Neuronal stem cell (in vitro differentiated cells): ENCODE measurements at regions not wholly inside any gene's neighbourhood (a gene's known extent, or its start where the extent isn't known, plus 50 kb on each side); places are given as distances from the start of the nearest gene placed in this dataset.

Experiments used
- DNase-seq: peaks from one replicate; pipeline ENCODE4 v3.0.0-alpha.2; 2013; ENCODE audit warnings: low spot score
- H2AFZ ChIP-seq: one replicate; pipeline ENCODE4 v1.6.1; 2013; ENCODE audit warnings: mild to moderate bottlenecking, low read length, inconsistent platforms
- H2AK5ac ChIP-seq: 2 replicates; pipeline ENCODE4 v1.6.1; 2013; ENCODE audit warnings: low read depth, mild to moderate bottlenecking, inconsistent platforms, low read length, moderate library complexity, mixed read lengths
- H2BK120ac ChIP-seq: 2 replicates; pipeline ENCODE4 v1.6.1; 2013; ENCODE audit warnings: low read depth, mild to moderate bottlenecking, inconsistent platforms, low read length, moderate library complexity, mixed read lengths
- H2BK12ac ChIP-seq: one replicate; pipeline ENCODE4 v1.6.1; 2013; ENCODE audit warnings: low read length, inconsistent platforms
- H2BK15ac ChIP-seq: 2 replicates; pipeline ENCODE4 v1.6.1; 2013; ENCODE audit warnings: mild to moderate bottlenecking, low read length, inconsistent platforms, mixed read lengths
- H2BK5ac ChIP-seq: one replicate; pipeline ENCODE4 v1.6.1; 2013; ENCODE audit warnings: inconsistent platforms, mild to moderate bottlenecking, low read length, moderate library complexity
- H3K14ac ChIP-seq: one replicate; pipeline ENCODE4 v1.6.1; 2013; ENCODE audit warnings: low read length, inconsistent platforms
- H3K18ac ChIP-seq: 2 replicates; pipeline ENCODE4 v1.6.1; 2013; ENCODE audit warnings: low read length, inconsistent platforms
- H3K23ac ChIP-seq: 2 replicates; pipeline ENCODE4 v1.6.1; 2013; ENCODE audit warnings: low read depth, mild to moderate bottlenecking, mixed read lengths, low read length, inconsistent platforms; ENCODE audit not compliant: poor library complexity
- H3K27ac ChIP-seq: replicated peaks from 3 replicates; pipeline ENCODE4 v1.5.1; 2013; ENCODE audit warnings: low read length, inconsistent platforms
- H3K27me3 ChIP-seq, 3 experiments: 2 replicates each; pipeline ENCODE4 v1.6.1; 2013; ENCODE audit warnings: low read length in 3 of 3, mild to moderate bottlenecking in 2 of 3, inconsistent platforms in 1 of 3, low read depth in 1 of 3, mixed read lengths in 1 of 3, moderate library complexity in 1 of 3; ENCODE audit not compliant: control insufficient read depth in 3 of 3, insufficient read depth in 3 of 3
- H3K36me3 ChIP-seq, 2 donors: replicated peaks in 1 of 2; 2 replicates each; pipeline ENCODE4 v1.6.1; 2013; ENCODE audit warnings: low read length in 2 of 2; ENCODE audit not compliant: control insufficient read depth in 2 of 2, insufficient read depth in 2 of 2
- H3K4ac ChIP-seq: 2 replicates; pipeline ENCODE4 v1.6.1; 2013; ENCODE audit warnings: inconsistent platforms, mild to moderate bottlenecking, low read length, moderate library complexity
- H3K4me1 ChIP-seq, 2 donors: 1 replicate in 1 of 2; 2 replicates in 1 of 2; pipeline ENCODE4 v1.6.1; 2013; ENCODE audit warnings: low read length in 2 of 2, low read depth in 1 of 2; ENCODE audit not compliant: control insufficient read depth in 2 of 2, insufficient read depth in 1 of 2
- H3K4me2 ChIP-seq: one replicate; pipeline ENCODE4 v1.6.1; 2013; ENCODE audit warnings: mild to moderate bottlenecking, low read length, inconsistent platforms; ENCODE audit not compliant: insufficient read depth, poor library complexity, severe bottlenecking
- H3K4me3 ChIP-seq, 2 donors: 2 replicates each; pipeline ENCODE4 v1.5.1; 2013; ENCODE audit warnings: low read length in 2 of 2, mild to moderate bottlenecking in 2 of 2, inconsistent platforms in 1 of 2, moderate library complexity in 1 of 2
- H3K79me1 ChIP-seq: one replicate; pipeline ENCODE4 v1.6.1; 2013; ENCODE audit warnings: low read depth, mild to moderate bottlenecking, inconsistent platforms, low read length, moderate library complexity
- H3K9ac ChIP-seq: one replicate; pipeline ENCODE4 v1.6.1; 2013; ENCODE audit warnings: mild to moderate bottlenecking, low read depth, low read length, inconsistent platforms; ENCODE audit not compliant: poor library complexity
- H3K9me3 ChIP-seq, 2 donors: replicated peaks in 1 of 2; 2 replicates each; pipeline versions ENCODE3 to v1.6.1; 2013; ENCODE audit warnings: low read length in 2 of 2, mild to moderate bottlenecking in 2 of 2, inconsistent platforms in 1 of 2, low read depth in 1 of 2, mixed read lengths in 1 of 2, moderate library complexity in 1 of 2; ENCODE audit not compliant: control insufficient read depth in 2 of 2, insufficient read depth in 1 of 2
- H4K8ac ChIP-seq: one replicate; pipeline ENCODE4 v1.6.1; 2013; ENCODE audit warnings: low read depth, mild to moderate bottlenecking, inconsistent platforms, low read length, moderate library complexity
- H4K91ac ChIP-seq: one replicate; pipeline ENCODE4 v1.6.1; 2013; ENCODE audit warnings: low read length, low read depth, mild to moderate bottlenecking, inconsistent platforms; ENCODE audit not compliant: poor library complexity
- WGBS, 2 donors: extraction: QIAGEN DNeasy Blood & Tissue Kit; methylation state at CpG; one replicate each; pipeline ENCODE4 v1.1.7; 2013; ENCODE audit warnings: missing lambda C conversion rate in 2 of 2, mixed read lengths in 1 of 2; ENCODE audit not compliant: insufficient read length in 2 of 2, insufficient replicate concordance in 1 of 2; ENCODE audit errors: extremely low coverage in 2 of 2; 5-methylcytosine and 5-hydroxymethylcytosine counted together

DNA sequence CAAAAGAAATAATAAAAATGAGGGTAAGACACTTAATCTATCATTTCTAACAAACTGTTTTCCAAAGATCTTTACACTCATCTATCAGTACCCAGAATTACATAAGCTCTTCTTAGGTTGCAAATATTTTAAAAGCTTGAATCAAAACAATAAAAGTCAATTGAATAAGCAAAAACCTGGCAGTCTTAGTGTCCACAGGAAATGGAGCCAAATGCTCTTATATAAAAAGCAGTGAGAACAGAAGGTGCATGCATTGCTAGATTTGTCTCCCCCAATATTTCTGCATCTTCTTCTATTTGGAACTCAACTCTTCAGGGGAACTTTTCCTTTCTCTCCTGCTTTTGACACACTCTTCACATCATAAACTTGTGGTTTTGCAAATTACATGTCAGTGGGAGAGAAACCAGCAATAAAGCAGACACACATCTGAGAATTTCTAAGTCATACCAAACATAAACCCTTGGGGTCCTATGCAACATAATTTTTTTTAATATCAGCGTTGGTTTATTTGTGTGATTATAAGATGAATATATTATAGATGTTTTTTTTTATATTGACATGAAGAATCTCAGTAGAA lies 343.9 kb upstream of the ACVR2A start:
- H2BK15ac ChIP-seq, result no peak overlapping the region
- H3K14ac ChIP-seq, result no peak overlapping the region
- no CpG with 5 or more reads among the region's 1 CpG for WGBS, 2 donors
- H4K91ac ChIP-seq, result no peak overlapping the region
- no peak overlapping the region for H3K4ac ChIP-seq
- no peak for DNase-seq
- no peak overlapping the region for H2AK5ac ChIP-seq
- no peak overlapping the region for H3K23ac ChIP-seq
- no peaks in the 10 kb centered on the region for H3K79me1 ChIP-seq
- H3K27me3 ChIP-seq, result no peaks in the 10 kb centered on the region
- no peaks in the 10 kb centered on the region for H3K4me1 ChIP-seq
- H3K4me2 ChIP-seq, result no peak overlapping the region
- no peak overlapping the region for H3K27ac ChIP-seq
- H3K36me3 ChIP-seq, result no peaks in the 10 kb centered on the region
- no peak overlapping the region for H3K18ac ChIP-seq
- no peak overlapping the region for H2BK12ac ChIP-seq
- no peak overlapping the region for H2AFZ ChIP-seq
- H2BK120ac ChIP-seq, result no peak overlapping the region
- no peak overlapping the region for H4K8ac ChIP-seq
- H2BK5ac ChIP-seq, result no peak overlapping the region
- H3K9ac ChIP-seq, result no peak overlapping the region
- no peaks in the 10 kb centered on the region for H3K9me3 ChIP-seq
- no peak overlapping the region for H3K4me3 ChIP-seq

GRCh38 chr2:147500229-147500628 lies 344.6 kb upstream of the ACVR2A start:
- Histone ChIP-seq H2AFZ (no peak overlapping the region), H3K4me2 (no peak overlapping the region), H3K27ac (no peak overlapping the region), H3K23ac (no peak overlapping the region), H4K91ac (no peak overlapping the region), H2BK120ac (no peak overlapping the region), H3K27me3 (no peaks in the 10 kb centered on the region), H3K9ac (no peak overlapping the region), H2BK15ac (no peak overlapping the region), H3K4me3 (no peak overlapping the region), H3K14ac (no peak overlapping the region), H3K4me1 (no peaks in the 10 kb centered on the region), H3K79me1 (no peaks in the 10 kb centered on the region), H3K36me3 (no peaks in the 10 kb centered on the region), H2BK5ac (no peak overlapping the region), H2BK12ac (no peak overlapping the region), H3K4ac (no peak overlapping the region), H3K18ac (no peak overlapping the region), H4K8ac (no peak overlapping the region), H2AK5ac (no peak overlapping the region), H3K9me3 (no peaks in the 10 kb centered on the region)
- WGBS, 2 donors, result no CpG with 5 or more reads among the region's 3 CpGs
- no peak for DNase-seq

GRCh38 chr2:147499785-147500184 lies 345.0 kb upstream of the ACVR2A start:
- no peaks in the 10 kb centered on the region for H3K9me3 ChIP-seq
- no peaks in the 10 kb centered on the region for H3K27me3 ChIP-seq
- no peaks in the 10 kb centered on the region for H3K4me1 ChIP-seq
- H2BK15ac ChIP-seq, result no peak overlapping the region
- no CpG with 5 or more reads among the region's 2 CpGs for WGBS, 2 donors
- no peak overlapping the region for H3K23ac ChIP-seq
- no peak overlapping the region for H2BK5ac ChIP-seq
- no peak overlapping the region for H2BK120ac ChIP-seq
- H3K4me2 ChIP-seq, result no peak overlapping the region
- H3K18ac ChIP-seq, result no peak overlapping the region
- no peak overlapping the region for H3K4ac ChIP-seq
- no peaks in the 10 kb centered on the region for H3K79me1 ChIP-seq
- H2AFZ ChIP-seq, result no peak overlapping the region
- H2BK12ac ChIP-seq, result no peak overlapping the region
- H3K27ac ChIP-seq, result no peak overlapping the region
- H4K8ac ChIP-seq, result no peak overlapping the region
- H4K91ac ChIP-seq, result no peak overlapping the region
- H2AK5ac ChIP-seq, result no peak overlapping the region
- no peaks in the 10 kb centered on the region for H3K36me3 ChIP-seq
- H3K9ac ChIP-seq, result no peak overlapping the region
- no peak overlapping the region for H3K4me3 ChIP-seq
- no peak for DNase-seq
- no peak overlapping the region for H3K14ac ChIP-seq

GRCh38 chr2:147495734-147496133 lies 349.1 kb upstream of the ACVR2A start:
- Histone ChIP-seq H3K27me3 (no peaks in the 10 kb centered on the region), H3K9ac (no peak overlapping the region), H4K8ac (no peak overlapping the region), H2BK15ac (no peak overlapping the region), H2AFZ (no peak overlapping the region), H3K14ac (no peak overlapping the region), H3K18ac (no peak overlapping the region), H2AK5ac (no peak overlapping the region), H3K23ac (no peak overlapping the region), H2BK12ac (no peak overlapping the region), H3K9me3 (no peaks in the 10 kb centered on the region), H3K27ac (no peak overlapping the region), H3K4ac (no peak overlapping the region), H3K4me3 (no peak overlapping the region), H3K4me1 (no peaks in the 10 kb centered on the region), H3K79me1 (no peaks in the 10 kb centered on the region), H4K91ac (no peak overlapping the region), H3K4me2 (no peak overlapping the region), H2BK5ac (no peak overlapping the region), H3K36me3 (no peaks in the 10 kb centered on the region), H2BK120ac (no peak overlapping the region)
- no CpG with 5 or more reads among the region's 5 CpGs for WGBS, 2 donors
- DNase-seq, result no peak
